ENCODE measurements at regions not wholly inside any gene's neighbourhood (a gene's known extent, or its start where the extent isn't known, plus 50 kb on each side); places are given as distances from the start of the nearest gene placed in this dataset.

DNA sequence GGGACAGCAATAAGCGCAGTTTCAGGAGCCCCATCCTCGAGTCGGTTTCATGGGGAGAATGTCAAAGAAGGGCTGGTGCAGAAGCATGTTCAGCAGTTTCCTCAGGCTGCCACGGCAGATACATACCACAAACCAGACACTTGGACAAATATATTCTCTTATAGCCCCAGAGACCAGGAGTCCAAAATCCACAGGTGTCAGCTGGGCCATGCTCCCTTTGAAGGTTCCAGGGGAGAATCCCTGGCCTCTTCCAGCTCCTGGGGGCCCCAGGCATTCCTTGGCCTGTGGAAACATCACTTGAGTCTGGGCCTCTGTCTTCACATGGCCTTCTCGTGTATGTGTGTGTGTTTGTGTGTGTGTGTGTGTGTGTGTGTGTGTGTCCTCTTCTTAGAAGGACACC is 164.1 kb downstream of the UQCRFS1 start:
- ATAC-seq (no peak), DNase-seq (ENCODE audit: low read depth, low spot score) (no peak), FAIRE-seq (no peak)
- H4K20me1 ChIP-seq (ENCODE audit: control insufficient read depth, insufficient read depth) = no peaks in the 10 kb centered on the region
- no peaks in the 10 kb centered on the region for H3K4me1 ChIP-seq (ENCODE audit: control insufficient read depth, insufficient read depth, low read length)
- H3K27me3 ChIP-seq (replicated peaks in 1 of 2; ENCODE audit: control insufficient read depth in 2 of 2, insufficient read depth in 2 of 2, low read length in 1 of 2) = no peaks in the 10 kb centered on the region
- H3K79me2 ChIP-seq (ENCODE audit: control insufficient read depth, insufficient read depth, low read length) = no peaks in the 10 kb centered on the region
- in situ Hi-C loops (cut with MboI) = no loop called here
- no peaks in the 10 kb centered on the region; the same call in 2 of the 3 replicates for H3K9me3 ChIP-seq (replicated peaks; ENCODE audit: control insufficient read depth, insufficient read depth, low read length)
- no peak overlapping the region for H2AFZ ChIP-seq (ENCODE audit: control insufficient read depth, low read depth, low read length)
- no peaks in the 10 kb centered on the region for H3K36me3 ChIP-seq (ENCODE audit: control insufficient read depth in 2 of 2, insufficient read depth in 2 of 2, low read length in 1 of 2)
- H3K27ac ChIP-seq (ENCODE audit: control insufficient read depth, insufficient read depth) = no peak overlapping the region
- SMC1A ChIA-PET (ENCODE audit: uncharacterized antibody, unreplicated experiment) = no interaction called here
- POLR2A ChIA-PET = no interaction called here
- TF ChIP-seq, protein P1, sequence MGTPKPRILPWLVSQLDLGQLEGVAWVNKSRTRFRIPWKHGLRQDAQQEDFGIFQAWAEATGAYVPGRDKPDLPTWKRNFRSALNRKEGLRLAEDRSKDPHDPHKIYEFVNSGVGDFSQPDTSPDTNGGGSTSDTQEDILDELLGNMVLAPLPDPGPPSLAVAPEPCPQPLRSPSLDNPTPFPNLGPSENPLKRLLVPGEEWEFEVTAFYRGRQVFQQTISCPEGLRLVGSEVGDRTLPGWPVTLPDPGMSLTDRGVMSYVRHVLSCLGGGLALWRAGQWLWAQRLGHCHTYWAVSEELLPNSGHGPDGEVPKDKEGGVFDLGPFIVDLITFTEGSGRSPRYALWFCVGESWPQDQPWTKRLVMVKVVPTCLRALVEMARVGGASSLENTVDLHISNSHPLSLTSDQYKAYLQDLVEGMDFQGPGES (IDR thresholded peaks at IDR 0.05) = no peak
- no peak for TF ChIP-seq POLR2AphosphoS5 (IDR thresholded peaks at IDR 0.05; ENCODE audit: low read length)
- TF ChIP-seq WRNIP1 (IDR thresholded peaks at IDR 0.05; ENCODE audit: borderline replicate concordance, low read depth, low read length) = no peak
- TF ChIP-seq TCF12 (IDR thresholded peaks at IDR 0.05; ENCODE audit: low read depth, low read length) = no peak
- no peak for TF ChIP-seq SPI1 (IDR thresholded peaks at IDR 0.05; ENCODE audit: borderline replicate concordance, insufficient read depth, low read depth, low read length)
- TF ChIP-seq LARP7 (IDR thresholded peaks at IDR 0.05) = no peak
- TF ChIP-seq YBX1 (IDR thresholded peaks at IDR 0.05) = no peak
- no peak for TF ChIP-seq ESRRA (IDR thresholded peaks at IDR 0.05; ENCODE audit: low read length)
- no peak for TF ChIP-seq SREBF2 (IDR thresholded peaks at IDR 0.05; ENCODE audit: low read length)
- TF ChIP-seq NRF1 (conservative IDR thresholded peaks at IDR 0.05; ENCODE audit: low read depth, low read length) = no peak
- TF ChIP-seq, protein P2, sequence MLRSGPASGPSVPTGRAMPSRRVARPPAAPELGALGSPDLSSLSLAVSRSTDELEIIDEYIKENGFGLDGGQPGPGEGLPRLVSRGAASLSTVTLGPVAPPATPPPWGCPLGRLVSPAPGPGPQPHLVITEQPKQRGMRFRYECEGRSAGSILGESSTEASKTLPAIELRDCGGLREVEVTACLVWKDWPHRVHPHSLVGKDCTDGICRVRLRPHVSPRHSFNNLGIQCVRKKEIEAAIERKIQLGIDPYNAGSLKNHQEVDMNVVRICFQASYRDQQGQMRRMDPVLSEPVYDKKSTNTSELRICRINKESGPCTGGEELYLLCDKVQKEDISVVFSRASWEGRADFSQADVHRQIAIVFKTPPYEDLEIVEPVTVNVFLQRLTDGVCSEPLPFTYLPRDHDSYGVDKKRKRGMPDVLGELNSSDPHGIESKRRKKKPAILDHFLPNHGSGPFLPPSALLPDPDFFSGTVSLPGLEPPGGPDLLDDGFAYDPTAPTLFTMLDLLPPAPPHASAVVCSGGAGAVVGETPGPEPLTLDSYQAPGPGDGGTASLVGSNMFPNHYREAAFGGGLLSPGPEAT (IDR thresholded peaks at IDR 0.05; ENCODE audit: low read depth) = no peak
- no peak for TF ChIP-seq ZSCAN29 (IDR thresholded peaks at IDR 0.05)
- no peak for TF ChIP-seq SUPT20H (IDR thresholded peaks at IDR 0.05; ENCODE audit: borderline replicate concordance, control insufficient read depth, low read depth, low read length)
- intact Hi-C loops (cut with micrococcal nuclease; ENCODE audit: unreplicated experiment) = no loop called here
- CTCF ChIA-PET = no interaction called here
- H3K9ac ChIP-seq (ENCODE audit: control insufficient read depth, insufficient read depth, low read length) = no peak overlapping the region
- WGBS (ENCODE audit: insufficient coverage, insufficient replicate concordance, low lambda C conversion rate, missing lambda C conversion rate) = 9% methylated on average over 5 of the region's 5 CpGs
- RAD21 ChIA-PET (ENCODE audit: unreplicated experiment) = no interaction called here
- H3K4me3 ChIP-seq = no peak overlapping the region
- BruUV-seq (replicated peaks) = no TSS peak
- no peak overlapping the region for H3K4me2 ChIP-seq (ENCODE audit: control insufficient read depth, insufficient read depth)
